ENCODE measurements at regions not wholly inside any gene's neighbourhood (a gene's known extent, or its start where the extent isn't known, plus 50 kb on each side); places are given as distances from the start of the nearest gene placed in this dataset.
A peak's percentile ranks its signal among the peaks of the same experiment; 100 is the strongest.

- Histone ChIP-seq H3K27me3 (ENCODE audit: insufficient read depth, low read length, poor library complexity) (no peaks in the 10 kb centered on the region), H2BK15ac (replicated peaks; ENCODE audit: low read depth) (no peak overlapping the region), H3K4me1 (ENCODE audit: control insufficient read depth, low read depth, low read length) (no peaks in the 10 kb centered on the region), H2AK5ac (ENCODE audit: low read length) (no peak overlapping the region), H3K56ac (ENCODE audit: low read length) (no peak overlapping the region), H3K18ac (ENCODE audit: low read length) (no peak overlapping the region), H2BK120ac (ENCODE audit: low read depth, low read length) (no peak overlapping the region), H3K4me3 (ENCODE audit: low read length) (no peak overlapping the region), H3K4ac (ENCODE audit: low read depth, low read length) (no peak overlapping the region), H3K9ac (ENCODE audit: low read length) (no peak overlapping the region), H4K8ac (ENCODE audit: low read depth, low read length) (no peak overlapping the region), H2BK5ac (ENCODE audit: low read length) (no peak overlapping the region), H3K79me2 (ENCODE audit: control insufficient read depth, insufficient read depth, low read length) (no peaks in the 10 kb centered on the region), H3K79me1 (ENCODE audit: low read length) (no peaks in the 10 kb centered on the region), H3K23ac (ENCODE audit: low read length) (no peak overlapping the region), H3K27ac (ENCODE audit: low read depth, low read length) (no peak overlapping the region), H3K36me3 (ENCODE audit: control insufficient read depth, insufficient read depth, low read length) (no peaks in the 10 kb centered on the region), H3K4me2 (ENCODE audit: low read length) (no peak overlapping the region), H4K5ac (ENCODE audit: low read length) (no peak overlapping the region)
- no peak for DNase-seq
These were observed 1215.5 kb upstream of the PCDH20 start for GRCh38 chr13:62631124-62631523.

- Histone ChIP-seq H3K23ac (ENCODE audit: low read length) (no peak overlapping the region), H3K4me1 (ENCODE audit: control insufficient read depth, low read depth, low read length) (no peaks in the 10 kb centered on the region), H3K4ac (ENCODE audit: low read depth, low read length) (no peak overlapping the region), H4K5ac (ENCODE audit: low read length) (no peak overlapping the region), H3K4me2 (ENCODE audit: low read length) (no peak overlapping the region), H3K18ac (ENCODE audit: low read length) (no peak overlapping the region), H3K9ac (ENCODE audit: low read length) (no peak overlapping the region), H2AK5ac (ENCODE audit: low read length) (no peak overlapping the region), H3K4me3 (ENCODE audit: low read length) (no peak overlapping the region), H3K27me3 (ENCODE audit: insufficient read depth, low read length, poor library complexity) (no peaks in the 10 kb centered on the region), H3K79me2 (ENCODE audit: control insufficient read depth, insufficient read depth, low read length) (no peaks in the 10 kb centered on the region), H3K36me3 (ENCODE audit: control insufficient read depth, insufficient read depth, low read length) (no peaks in the 10 kb centered on the region), H2BK120ac (ENCODE audit: low read depth, low read length) (no peak overlapping the region), H2BK15ac (replicated peaks; ENCODE audit: low read depth) (no peak overlapping the region), H3K27ac (ENCODE audit: low read depth, low read length) (no peak overlapping the region), H3K79me1 (ENCODE audit: low read length) (no peaks in the 10 kb centered on the region), H2BK5ac (ENCODE audit: low read length) (no peak overlapping the region), H3K56ac (ENCODE audit: low read length) (no peak overlapping the region), H4K8ac (ENCODE audit: low read depth, low read length) (no peak overlapping the region)
- no peak for DNase-seq
- WGBS (ENCODE audit: extremely low coverage, insufficient coverage, low lambda C conversion rate): no CpG with 5 or more reads among the region's 3 CpGs
These were observed 1214.0 kb upstream of the PCDH20 start for GRCh38 chr13:62629618-62630017.

GRCh38 chr13:62627226-62627625, 1211.6 kb upstream of the PCDH20 start:
- Histone ChIP-seq H4K8ac (ENCODE audit: low read depth, low read length) (no peak overlapping the region), H3K27ac (ENCODE audit: low read depth, low read length) (no peak overlapping the region), H3K79me1 (ENCODE audit: low read length) (no peaks in the 10 kb centered on the region), H2AK5ac (ENCODE audit: low read length) (no peak overlapping the region), H3K4me1 (ENCODE audit: control insufficient read depth, low read depth, low read length) (no peaks in the 10 kb centered on the region), H3K79me2 (ENCODE audit: control insufficient read depth, insufficient read depth, low read length) (no peaks in the 10 kb centered on the region), H3K23ac (ENCODE audit: low read length) (no peak overlapping the region), H3K4me2 (ENCODE audit: low read length) (no peak overlapping the region), H2BK120ac (ENCODE audit: low read depth, low read length) (no peak overlapping the region), H3K27me3 (ENCODE audit: insufficient read depth, low read length, poor library complexity) (no peaks in the 10 kb centered on the region), H2BK15ac (replicated peaks; ENCODE audit: low read depth) (no peak overlapping the region), H3K9ac (ENCODE audit: low read length) (no peak overlapping the region), H4K5ac (ENCODE audit: low read length) (no peak overlapping the region), H3K4me3 (ENCODE audit: low read length) (no peak overlapping the region), H3K4ac (ENCODE audit: low read depth, low read length) (no peak overlapping the region), H3K56ac (ENCODE audit: low read length) (no peak overlapping the region), H3K36me3 (ENCODE audit: control insufficient read depth, insufficient read depth, low read length) (no peaks in the 10 kb centered on the region), H2BK5ac (ENCODE audit: low read length) (no peak overlapping the region), H3K18ac (ENCODE audit: low read length) (no peak overlapping the region)
- DNase-seq: no peak
- WGBS (ENCODE audit: extremely low coverage, insufficient coverage, low lambda C conversion rate): no CpG with 5 or more reads among the region's 15 CpGs

GRCh38 chr13:62626771-62627170, 1211.1 kb upstream of the PCDH20 start:
- WGBS (ENCODE audit: extremely low coverage, insufficient coverage, low lambda C conversion rate): no CpG with 5 or more reads among the region's 5 CpGs

GRCh38 chr13:62625214-62625881, 1209.7 kb upstream of the PCDH20 start:
- Histone ChIP-seq H2BK5ac (ENCODE audit: low read length) (no peak overlapping the region), H4K5ac (ENCODE audit: low read length) (no peak overlapping the region), H3K56ac (ENCODE audit: low read length) (no peak overlapping the region), H3K4me2 (ENCODE audit: low read length) (no peak overlapping the region), H2BK15ac (replicated peaks; ENCODE audit: low read depth) (no peak overlapping the region), H3K4ac (ENCODE audit: low read depth, low read length) (no peak overlapping the region), H3K36me3 (ENCODE audit: control insufficient read depth, insufficient read depth, low read length) (no peaks in the 10 kb centered on the region), H3K18ac (ENCODE audit: low read length) (no peak overlapping the region), H3K9ac (ENCODE audit: low read length) (no peak overlapping the region), H3K27me3 (ENCODE audit: insufficient read depth, low read length, poor library complexity) (no peaks in the 10 kb centered on the region), H2BK120ac (ENCODE audit: low read depth, low read length) (no peak overlapping the region), H4K8ac (ENCODE audit: low read depth, low read length) (no peak overlapping the region), H3K4me3 (ENCODE audit: low read length) (no peak overlapping the region), H3K79me2 (ENCODE audit: control insufficient read depth, insufficient read depth, low read length) (no peaks in the 10 kb centered on the region), H3K4me1 (ENCODE audit: control insufficient read depth, low read depth, low read length) (no peaks in the 10 kb centered on the region), H3K79me1 (ENCODE audit: low read length) (no peaks in the 10 kb centered on the region), H2AK5ac (ENCODE audit: low read length) (no peak overlapping the region), H3K27ac (ENCODE audit: low read depth, low read length) (no peak overlapping the region), H3K23ac (ENCODE audit: low read length) (no peak overlapping the region)
- 100% methylated on average over 1 of the region's 15 CpGs for WGBS (ENCODE audit: extremely low coverage, insufficient coverage, low lambda C conversion rate)
- DNase-seq: no peak

More at GRCh38 chr13:62626771-62627170, 1211.1 kb upstream of the PCDH20 start:
- DNase-seq: peak; percentile 65
- Histone ChIP-seq H4K8ac (ENCODE audit: low read depth, low read length) (no peak overlapping the region), H2BK5ac (ENCODE audit: low read length) (no peak overlapping the region), H2AK5ac (ENCODE audit: low read length) (no peak overlapping the region), H3K79me2 (ENCODE audit: control insufficient read depth, insufficient read depth, low read length) (no peaks in the 10 kb centered on the region), H3K36me3 (ENCODE audit: control insufficient read depth, insufficient read depth, low read length) (no peaks in the 10 kb centered on the region), H3K27ac (ENCODE audit: low read depth, low read length) (no peak overlapping the region), H3K4me3 (ENCODE audit: low read length) (no peak overlapping the region), H3K4ac (ENCODE audit: low read depth, low read length) (no peak overlapping the region), H3K56ac (ENCODE audit: low read length) (no peak overlapping the region), H3K4me2 (ENCODE audit: low read length) (no peak overlapping the region), H3K79me1 (ENCODE audit: low read length) (no peaks in the 10 kb centered on the region), H4K5ac (ENCODE audit: low read length) (no peak overlapping the region), H2BK15ac (replicated peaks; ENCODE audit: low read depth) (no peak overlapping the region), H3K18ac (ENCODE audit: low read length) (no peak overlapping the region), H3K23ac (ENCODE audit: low read length) (no peak overlapping the region), H3K27me3 (ENCODE audit: insufficient read depth, low read length, poor library complexity) (no peaks in the 10 kb centered on the region), H2BK120ac (ENCODE audit: low read depth, low read length) (no peak overlapping the region), H3K9ac (ENCODE audit: low read length) (no peak overlapping the region), H3K4me1 (ENCODE audit: control insufficient read depth, low read depth, low read length) (no peaks in the 10 kb centered on the region)

GRCh38 chr13:62613819-62614218, 1198.2 kb upstream of the PCDH20 start:
- Histone ChIP-seq H3K56ac (ENCODE audit: low read length) (no peak overlapping the region), H3K27ac (ENCODE audit: low read depth, low read length) (no peak overlapping the region), H2BK15ac (replicated peaks; ENCODE audit: low read depth) (no peak overlapping the region), H3K9ac (ENCODE audit: low read length) (no peak overlapping the region), H3K79me2 (ENCODE audit: control insufficient read depth, insufficient read depth, low read length) (no peaks in the 10 kb centered on the region), H3K4me1 (ENCODE audit: control insufficient read depth, low read depth, low read length) (no peaks in the 10 kb centered on the region), H3K18ac (ENCODE audit: low read length) (no peak overlapping the region), H2BK120ac (ENCODE audit: low read depth, low read length) (no peak overlapping the region), H4K5ac (ENCODE audit: low read length) (no peak overlapping the region), H2BK5ac (ENCODE audit: low read length) (no peak overlapping the region), H3K4me3 (ENCODE audit: low read length) (no peak overlapping the region), H3K27me3 (ENCODE audit: insufficient read depth, low read length, poor library complexity) (no peaks in the 10 kb centered on the region), H3K36me3 (ENCODE audit: control insufficient read depth, insufficient read depth, low read length) (no peaks in the 10 kb centered on the region), H3K4ac (ENCODE audit: low read depth, low read length) (no peak overlapping the region), H3K4me2 (ENCODE audit: low read length) (no peak overlapping the region), H4K8ac (ENCODE audit: low read depth, low read length) (no peak overlapping the region), H3K79me1 (ENCODE audit: low read length) (no peaks in the 10 kb centered on the region), H2AK5ac (ENCODE audit: low read length) (no peak overlapping the region), H3K23ac (ENCODE audit: low read length) (no peak overlapping the region)
- peak; percentile 40 for DNase-seq
- no CpG with 5 or more reads among the region's 1 CpG for WGBS (ENCODE audit: extremely low coverage, insufficient coverage, low lambda C conversion rate)
